ENCODE measurements at regions not wholly inside any gene's neighbourhood (a gene's known extent, or its start where the extent isn't known, plus 50 kb on each side); places are given as distances from the start of the nearest gene placed in this dataset.

GRCh38 chr5:57822651-57823050, 340.0 kb upstream of the ACTBL2 start:
- TF ChIP-seq CTCF (IDR thresholded peaks at IDR 0.05) (no peak), ZFX (IDR thresholded peaks at IDR 0.05; ENCODE audit: borderline replicate concordance) (no peak)

All from 22Rv1 (cell line).